ENCODE measurements at regions not wholly inside any gene's neighbourhood (a gene's known extent, or its start where the extent isn't known, plus 50 kb on each side); places are given as distances from the start of the nearest gene placed in this dataset.

DNA sequence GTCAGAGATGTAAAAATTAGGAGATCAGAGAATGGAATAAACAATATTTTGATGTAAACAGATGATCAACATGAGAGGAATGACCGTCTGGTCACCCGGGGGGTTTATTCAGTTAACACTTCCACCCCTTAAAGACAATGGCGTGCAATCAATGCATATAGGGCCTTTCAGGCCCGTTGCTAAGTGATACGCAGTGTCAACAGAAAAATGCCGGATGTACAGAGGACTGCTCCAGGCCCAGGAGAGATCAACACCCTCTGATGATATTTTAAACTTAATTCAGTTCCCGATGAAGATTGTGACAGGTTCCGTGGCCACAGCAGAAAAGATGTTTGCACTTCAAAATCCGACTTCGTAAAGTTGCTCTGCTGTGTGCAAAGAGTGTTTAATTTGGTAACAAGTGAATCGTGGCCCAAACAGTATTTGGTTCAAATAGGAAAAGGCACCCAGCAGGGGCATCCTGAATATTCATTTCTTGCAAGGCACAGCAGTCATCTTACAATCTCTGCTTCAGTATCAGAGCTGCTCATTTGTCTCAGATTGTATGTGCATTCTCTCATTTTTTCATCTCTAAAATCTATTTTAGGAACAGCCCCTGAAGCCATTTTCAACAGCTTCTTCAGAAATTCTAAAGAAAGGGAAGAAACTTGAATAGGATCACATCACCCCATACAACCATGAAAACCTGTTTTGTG is 72.6 kb downstream of the FOXB1 start:
- H3K36me3 ChIP-seq, result no peaks in the 10 kb centered on the region
- intact Hi-C loops (cut with DNase I), result no loop called here
- TF ChIP-seq, protein P1, sequence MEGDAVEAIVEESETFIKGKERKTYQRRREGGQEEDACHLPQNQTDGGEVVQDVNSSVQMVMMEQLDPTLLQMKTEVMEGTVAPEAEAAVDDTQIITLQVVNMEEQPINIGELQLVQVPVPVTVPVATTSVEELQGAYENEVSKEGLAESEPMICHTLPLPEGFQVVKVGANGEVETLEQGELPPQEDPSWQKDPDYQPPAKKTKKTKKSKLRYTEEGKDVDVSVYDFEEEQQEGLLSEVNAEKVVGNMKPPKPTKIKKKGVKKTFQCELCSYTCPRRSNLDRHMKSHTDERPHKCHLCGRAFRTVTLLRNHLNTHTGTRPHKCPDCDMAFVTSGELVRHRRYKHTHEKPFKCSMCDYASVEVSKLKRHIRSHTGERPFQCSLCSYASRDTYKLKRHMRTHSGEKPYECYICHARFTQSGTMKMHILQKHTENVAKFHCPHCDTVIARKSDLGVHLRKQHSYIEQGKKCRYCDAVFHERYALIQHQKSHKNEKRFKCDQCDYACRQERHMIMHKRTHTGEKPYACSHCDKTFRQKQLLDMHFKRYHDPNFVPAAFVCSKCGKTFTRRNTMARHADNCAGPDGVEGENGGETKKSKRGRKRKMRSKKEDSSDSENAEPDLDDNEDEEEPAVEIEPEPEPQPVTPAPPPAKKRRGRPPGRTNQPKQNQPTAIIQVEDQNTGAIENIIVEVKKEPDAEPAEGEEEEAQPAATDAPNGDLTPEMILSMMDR (IDR thresholded peaks at IDR 0.05), result no peak
- TF ChIP-seq POLR2A (IDR thresholded peaks at IDR 0.05), result no peak
- no peak overlapping the region for H3K4me3 ChIP-seq (replicated peaks in 1 of 3)
- 63 to 69% methylated on average over 11 of the region's 11 CpGs for WGBS, 2 donors
- H3K27me3 ChIP-seq, result no peaks in the 10 kb centered on the region
- DNase-seq, result no peak
- H3K9me3 ChIP-seq, result no peaks in the 10 kb centered on the region
- no peak overlapping the region for H3K27ac ChIP-seq
- peaks cover 0 to 6% of the 10 kb centered on the region in 2 donors for H3K4me1 ChIP-seq

DNA sequence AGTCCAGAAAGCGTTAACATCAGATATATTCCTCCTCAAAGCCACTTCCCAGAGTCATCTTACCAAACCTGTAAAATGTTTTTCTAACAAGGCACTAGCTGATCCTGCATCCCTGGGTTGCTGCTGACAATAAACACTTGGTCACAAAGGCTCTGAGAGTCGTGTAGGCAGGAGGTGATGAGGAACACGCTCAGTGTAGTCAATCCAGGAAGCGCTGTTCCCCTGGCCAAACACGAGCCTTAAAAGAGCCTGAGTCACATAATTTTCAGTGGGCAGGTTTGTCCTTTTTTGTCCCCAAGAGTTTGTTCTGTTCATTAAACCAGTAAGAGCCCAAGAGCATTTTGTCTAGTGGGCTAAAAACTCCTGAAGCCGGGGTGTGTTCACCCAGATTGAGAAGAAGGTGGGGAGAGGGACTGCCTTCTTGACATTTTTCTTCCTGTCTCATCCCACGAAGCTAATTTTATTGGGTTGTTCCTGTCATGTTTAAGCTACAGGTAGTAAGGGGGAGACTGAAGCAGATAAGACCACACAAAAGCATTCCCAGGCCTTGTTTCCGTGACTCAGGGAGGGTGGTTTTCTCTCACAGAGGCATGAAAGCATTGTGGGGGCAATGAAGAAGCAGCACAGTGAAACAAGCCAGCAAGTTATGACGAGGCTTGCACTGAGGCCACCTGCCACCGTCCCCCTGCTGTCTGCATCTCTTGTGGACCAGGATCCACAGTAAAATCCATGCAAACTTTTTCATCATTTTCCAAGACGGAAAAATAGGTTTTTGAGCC is 73.7 kb downstream of the FOXB1 start:
- intact Hi-C loops (cut with DNase I), result no loop called here
- no peak for DNase-seq
- no peaks in the 10 kb centered on the region for H3K27me3 ChIP-seq
- no peak overlapping the region for H3K27ac ChIP-seq
- H3K4me3 ChIP-seq (replicated peaks in 1 of 3), result no peak overlapping the region
- H3K4me1 ChIP-seq, result peaks cover 0 to 6% of the 10 kb centered on the region in 2 donors
- 66 to 75% methylated on average over 11 of the region's 11 CpGs for WGBS, 2 donors
- no peaks in the 10 kb centered on the region for H3K36me3 ChIP-seq
- TF ChIP-seq POLR2A (IDR thresholded peaks at IDR 0.05), result no peak
- TF ChIP-seq, protein P1 (IDR thresholded peaks at IDR 0.05), result no peak
- no peaks in the 10 kb centered on the region for H3K9me3 ChIP-seq

DNA sequence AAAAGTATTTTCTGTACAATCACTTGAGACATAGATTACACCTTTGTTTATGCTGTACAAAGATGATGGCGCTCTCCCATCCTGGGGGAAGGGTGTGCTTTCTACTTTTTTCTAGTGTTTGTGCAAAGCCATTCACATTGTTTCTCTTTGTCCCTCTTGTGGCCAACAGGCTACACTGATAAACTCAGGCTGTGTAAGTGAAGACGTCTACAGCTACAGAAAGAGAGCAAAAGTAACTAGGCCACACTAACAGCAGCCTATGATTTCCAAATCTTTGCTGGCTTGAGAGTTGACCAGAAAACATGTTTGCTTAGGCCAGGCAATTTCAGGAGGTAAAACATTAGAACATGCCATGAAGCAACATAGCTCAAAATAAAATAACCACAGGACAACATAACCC is 75.1 kb downstream of the FOXB1 start:
- no peaks in the 10 kb centered on the region for H3K27me3 ChIP-seq
- H3K36me3 ChIP-seq, result no peaks in the 10 kb centered on the region
- intact Hi-C loops (cut with DNase I), result no loop called here
- peaks cover 0 to 6% of the 10 kb centered on the region in 2 donors for H3K4me1 ChIP-seq
- DNase-seq, result peak; percentile 8 to 14
- no peaks in the 10 kb centered on the region for H3K9me3 ChIP-seq
- H3K27ac ChIP-seq, result no peak overlapping the region
- no peak overlapping the region for H3K4me3 ChIP-seq (replicated peaks in 1 of 3)
- TF ChIP-seq, protein P1 (IDR thresholded peaks at IDR 0.05), result peak in 4 of 6 experiments; percentile 43 to 53 (median 46)
- TF ChIP-seq POLR2A (IDR thresholded peaks at IDR 0.05), result no peak
- WGBS, 2 donors, result 25 to 44% methylated on average over 2 of the region's 2 CpGs

DNA sequence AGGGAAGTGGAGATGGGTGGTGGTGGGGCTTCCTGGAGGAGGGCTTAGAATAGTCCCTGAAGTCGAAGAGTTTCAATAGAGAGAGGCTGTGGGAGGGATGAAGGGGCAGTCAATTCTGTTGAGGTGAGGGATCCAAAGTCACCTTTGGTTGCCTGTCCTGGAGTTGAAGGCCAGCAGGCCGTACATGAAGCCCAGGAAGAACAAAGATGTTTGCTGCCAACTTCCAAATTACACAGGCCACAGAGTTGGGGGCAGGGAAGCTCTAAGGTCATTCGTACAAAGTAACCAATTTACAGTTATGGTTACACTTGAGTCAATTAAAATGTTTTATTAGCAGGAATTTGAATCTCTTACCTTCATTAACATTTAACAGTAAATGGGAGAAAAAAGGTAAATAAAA is 77.9 kb downstream of the FOXB1 start:
- WGBS, 2 donors, result 92 to 95% methylated on average over 3 of the region's 3 CpGs
- Histone ChIP-seq H3K36me3 (no peaks in the 10 kb centered on the region), H3K9me3 (no peaks in the 10 kb centered on the region), H3K4me1 (peaks cover 0 to 6% of the 10 kb centered on the region in 2 donors), H3K27me3 (no peaks in the 10 kb centered on the region), H3K4me3 (replicated peaks in 1 of 3) (no peak overlapping the region), H3K27ac (no peak overlapping the region)
- DNase-seq, result no peak
- intact Hi-C loops (cut with DNase I), result no loop called here
- TF ChIP-seq POLR2A (IDR thresholded peaks at IDR 0.05), result no peak
- TF ChIP-seq, protein P1 (IDR thresholded peaks at IDR 0.05), result no peak

DNA sequence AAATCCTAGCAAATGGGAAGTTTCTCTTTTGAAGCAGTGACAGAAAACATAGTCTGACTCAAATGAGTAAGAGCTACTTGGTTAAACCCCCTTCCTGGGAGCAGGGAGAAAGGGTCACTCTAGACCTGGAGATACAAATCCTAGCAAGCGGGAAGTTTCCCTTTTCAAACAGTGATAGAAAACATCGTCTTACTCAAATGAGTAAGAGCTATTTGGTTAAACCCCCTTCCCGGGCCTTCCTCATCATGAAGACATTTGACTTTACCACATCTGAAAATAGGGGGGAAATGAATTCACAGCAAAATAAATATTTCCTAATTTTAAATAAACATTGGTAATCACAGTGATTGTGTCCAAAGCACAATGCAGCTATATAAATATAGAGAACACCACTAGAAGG is 79.2 kb downstream of the FOXB1 start:
- 92 to 94% methylated on average over 3 of the region's 3 CpGs for WGBS, 2 donors
- H3K27me3 ChIP-seq, result no peaks in the 10 kb centered on the region
- H3K9me3 ChIP-seq, result no peaks in the 10 kb centered on the region
- H3K4me3 ChIP-seq (replicated peaks in 1 of 3), result no peak overlapping the region
- DNase-seq, result no peak
- intact Hi-C loops (cut with DNase I), result no loop called here
- no peak overlapping the region for H3K27ac ChIP-seq
- peaks cover 0 to 6% of the 10 kb centered on the region in 2 donors for H3K4me1 ChIP-seq
- H3K36me3 ChIP-seq, result no peaks in the 10 kb centered on the region
- TF ChIP-seq, protein P1 (IDR thresholded peaks at IDR 0.05), result no peak
- TF ChIP-seq POLR2A (IDR thresholded peaks at IDR 0.05), result no peak
